ENCODE measurements at regions not wholly inside any gene's neighbourhood (a gene's known extent, or its start where the extent isn't known, plus 50 kb on each side); places are given as distances from the start of the nearest gene placed in this dataset.
"Not testable (repeated sequence)": the region's sequence is repeated elsewhere in the genome, so short reads cannot be mapped to it uniquely, and the experiment has no call there.

DNA sequence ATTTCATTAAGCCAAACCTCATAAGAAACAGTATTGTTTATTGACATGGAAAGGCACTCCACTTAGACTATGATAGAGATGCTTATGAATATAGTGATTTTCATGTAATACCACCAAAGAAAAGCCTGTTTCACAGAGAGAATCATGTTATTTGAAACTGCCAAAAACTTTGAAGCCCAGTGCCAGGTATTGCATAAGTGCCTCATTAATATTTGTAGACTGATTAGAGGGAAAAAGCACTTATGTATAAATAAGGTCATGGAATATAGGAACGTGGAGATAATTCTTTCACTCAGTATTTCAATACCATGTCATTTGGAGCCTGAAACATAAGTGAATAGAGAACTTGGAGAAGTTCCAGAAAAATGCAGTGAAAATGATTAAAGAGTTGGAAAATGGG is 162.6 kb upstream of the CRIM1 start:
- no peak for TF ChIP-seq ZNF274 (IDR thresholded peaks at IDR 0.05; ENCODE audit: low read depth, low read length)

DNA sequence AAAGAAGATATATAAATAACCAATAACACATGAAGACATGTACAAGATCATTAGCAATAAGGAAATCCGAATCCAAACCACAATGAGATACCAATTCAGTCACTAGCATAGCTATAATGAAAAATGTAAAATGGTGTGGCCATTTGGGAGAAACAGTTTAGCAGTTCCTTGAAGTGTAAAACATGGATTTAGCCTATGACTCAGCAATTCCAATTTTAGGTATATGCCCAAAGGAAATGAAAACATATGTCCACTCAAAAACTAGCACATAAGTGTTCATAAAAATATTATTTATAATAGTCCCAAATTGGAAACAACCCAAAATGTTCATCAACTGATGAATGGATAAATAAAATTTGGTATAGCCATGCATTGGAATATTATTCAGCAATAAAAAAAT is 165.5 kb upstream of the CRIM1 start:
- H3K4me3 ChIP-seq (ENCODE audit: low read length): no peak overlapping the region
- no peak for TF ChIP-seq ZNF274 (IDR thresholded peaks at IDR 0.05; ENCODE audit: low read depth, low read length)

More for the DNA sequence above, 162.6 kb upstream of the CRIM1 start:
- H3K4me3 ChIP-seq (ENCODE audit: low read length): no peak overlapping the region

DNA sequence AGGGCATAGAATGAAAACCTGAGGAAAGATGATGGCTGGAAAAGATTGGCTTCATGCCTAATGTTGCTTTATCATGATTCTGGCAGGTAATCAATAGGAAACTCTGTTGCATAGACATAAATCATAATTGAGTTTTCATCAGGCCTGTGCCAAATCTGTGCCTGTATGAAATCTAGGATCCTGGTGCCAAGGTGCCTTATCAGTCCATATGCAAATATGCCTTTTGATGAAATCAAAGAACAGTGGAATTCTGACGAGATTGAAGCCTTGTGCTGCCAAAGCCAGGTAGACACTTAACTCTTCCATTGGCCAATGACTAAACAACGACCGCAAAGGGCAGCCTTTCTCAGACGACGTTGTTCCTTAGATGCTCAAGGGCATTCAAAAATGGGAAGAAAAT is 170.0 kb upstream of the CRIM1 start:
- H3K4me3 ChIP-seq (ENCODE audit: low read length): no peak overlapping the region
- TF ChIP-seq ZNF274 (IDR thresholded peaks at IDR 0.05; ENCODE audit: low read depth, low read length): no peak

DNA sequence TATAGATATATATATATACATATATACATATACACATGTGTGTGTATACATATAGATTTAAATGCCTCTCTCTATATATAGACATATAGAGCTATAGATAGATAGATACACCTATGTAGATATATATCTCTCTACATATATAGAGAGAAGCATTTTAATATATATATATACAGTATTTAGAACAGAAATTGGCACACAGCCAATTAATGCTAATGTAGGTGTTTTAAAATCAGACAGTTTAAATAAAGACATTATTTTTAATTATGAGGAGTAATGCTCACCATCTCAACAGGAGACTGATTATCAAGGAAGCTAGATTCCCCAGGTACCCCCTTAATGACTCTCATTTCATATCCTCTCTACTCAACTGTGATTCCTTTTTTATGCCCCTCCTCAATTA is 170.7 kb upstream of the CRIM1 start:
- no peak overlapping the region for H3K4me3 ChIP-seq (ENCODE audit: low read length)
- no peak for TF ChIP-seq ZNF274 (IDR thresholded peaks at IDR 0.05; ENCODE audit: low read depth, low read length)

DNA sequence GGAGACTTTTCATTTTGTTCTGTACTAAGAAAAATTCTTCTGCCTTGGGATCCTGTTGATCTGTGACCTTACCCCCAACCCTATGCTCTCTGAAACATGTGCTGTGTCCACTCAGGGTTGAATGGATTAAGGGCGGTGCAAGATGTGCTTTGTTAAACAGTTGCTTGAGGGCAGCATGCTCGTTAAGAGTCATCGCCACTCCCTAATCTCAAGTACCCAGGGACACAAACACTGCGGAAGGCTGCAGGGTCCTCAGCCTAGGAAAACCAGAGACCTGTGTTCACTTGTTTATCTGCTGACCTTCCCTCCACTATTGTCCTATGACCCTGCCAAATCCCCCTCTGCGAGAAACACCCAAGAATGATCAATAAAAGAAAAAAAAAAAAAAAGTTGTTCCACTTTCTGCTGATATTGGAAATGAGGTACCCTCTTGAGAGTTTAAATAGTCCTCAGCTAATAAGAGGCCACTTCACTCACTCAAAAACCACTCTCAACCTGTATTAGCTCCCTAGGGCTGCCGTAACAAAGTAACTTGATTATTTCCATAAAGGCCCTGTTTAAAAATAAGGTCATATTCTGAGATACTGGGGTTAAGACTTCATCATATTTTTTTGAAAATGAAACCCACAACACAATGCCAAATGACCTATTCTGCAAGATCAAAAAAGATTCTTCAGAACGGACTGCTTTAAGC is 174.6 kb upstream of the CRIM1 start:
- H3K4me3 ChIP-seq (ENCODE audit: low read length): not testable (repeated sequence)

DNA sequence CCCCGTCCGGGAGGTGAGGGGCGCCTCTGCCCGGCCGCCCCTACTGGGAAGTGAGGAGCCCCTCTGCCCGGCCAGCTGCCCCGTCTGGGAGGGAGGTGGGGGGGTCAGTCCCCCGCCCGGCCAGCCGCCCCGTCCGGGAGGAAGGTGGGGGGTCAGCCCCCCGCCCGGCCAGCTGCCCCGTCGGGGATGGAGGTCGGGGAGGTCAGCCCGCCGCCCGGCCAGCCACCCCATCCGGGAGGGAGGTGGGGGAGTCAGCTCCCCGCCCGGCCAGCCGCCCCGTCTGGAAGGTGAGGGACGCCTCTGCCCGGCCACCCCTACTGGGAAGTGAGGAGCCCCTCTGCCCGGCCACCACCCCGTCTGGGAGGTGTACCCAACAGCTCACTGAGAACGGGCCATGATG is 175.3 kb upstream of the CRIM1 start:
- H3K4me3 ChIP-seq (ENCODE audit: low read length): not testable (repeated sequence)

DNA sequence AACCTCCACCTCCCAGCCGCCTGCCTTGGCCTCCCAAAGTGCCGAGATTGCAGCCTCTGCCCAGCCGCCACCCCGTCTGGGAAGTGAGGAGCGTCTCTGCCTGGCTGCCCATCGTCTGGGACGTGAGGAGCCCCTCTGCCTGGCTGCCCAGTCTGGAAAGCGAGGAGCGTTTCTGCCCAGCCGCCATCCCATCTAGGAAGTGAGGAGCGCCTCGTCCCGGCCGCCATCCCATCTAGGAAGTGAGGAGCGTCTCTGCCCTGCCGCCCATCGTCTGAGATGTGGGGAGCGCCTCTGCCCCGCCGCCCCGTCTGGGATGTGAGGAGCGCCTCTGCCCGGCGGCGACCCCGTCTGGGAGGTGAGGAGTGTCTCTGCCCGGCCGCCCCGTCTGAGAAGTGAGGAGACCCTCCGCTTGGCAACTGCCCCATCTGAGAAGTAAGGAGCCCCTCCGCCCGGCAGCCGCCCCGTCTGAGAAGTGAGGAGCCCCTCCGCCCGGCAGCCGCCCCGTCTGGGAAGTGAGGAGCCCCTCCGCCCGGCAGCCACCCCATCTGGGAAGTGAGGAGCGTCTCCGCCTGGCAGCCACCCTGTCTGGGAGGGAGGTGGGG is 175.8 kb upstream of the CRIM1 start:
- not testable (repeated sequence) for H3K4me3 ChIP-seq (ENCODE audit: low read length)

DNA sequence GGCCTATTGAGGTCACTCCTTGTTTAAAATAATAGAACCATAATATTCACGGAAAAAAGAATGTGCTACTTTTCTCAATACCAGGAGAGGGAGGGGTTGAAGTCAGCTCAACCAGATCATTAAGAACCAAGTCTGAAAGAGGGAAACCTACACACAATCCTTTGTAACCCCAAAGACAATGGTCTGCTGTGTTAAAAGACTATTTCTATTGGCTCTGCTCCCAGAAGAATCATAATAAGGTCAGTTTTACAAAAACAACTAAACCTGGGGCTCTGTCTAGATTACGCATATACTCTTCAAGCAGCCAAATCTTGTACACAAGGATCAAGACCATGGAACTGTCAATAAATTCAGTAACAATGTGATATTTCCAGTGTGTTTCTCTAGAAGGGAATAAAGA is 177.2 kb upstream of the CRIM1 start:
- no peak overlapping the region for H3K4me3 ChIP-seq (ENCODE audit: low read length)
- TF ChIP-seq ZNF274 (IDR thresholded peaks at IDR 0.05; ENCODE audit: low read depth, low read length): no peak

DNA sequence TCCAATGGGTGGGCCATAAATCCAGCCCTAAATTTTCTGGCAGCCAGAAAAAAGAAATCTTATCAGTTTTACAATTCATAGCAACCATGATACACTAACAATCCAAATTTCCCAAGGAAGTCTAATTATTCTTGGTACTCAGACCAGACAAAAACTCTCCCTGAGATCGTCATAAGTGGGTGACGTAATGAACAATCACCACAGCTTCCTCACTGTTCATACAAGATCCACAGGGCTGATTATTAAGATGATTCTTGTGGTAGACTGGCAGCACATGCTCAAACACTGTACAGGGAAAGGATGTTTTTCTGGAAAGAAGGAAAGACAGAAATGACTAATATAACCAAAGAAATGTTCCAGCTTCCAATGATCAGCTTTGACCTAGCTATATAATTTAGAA is 178.3 kb upstream of the CRIM1 start:
- H3K4me3 ChIP-seq (ENCODE audit: low read length): no peak overlapping the region
- no peak for TF ChIP-seq ZNF274 (IDR thresholded peaks at IDR 0.05; ENCODE audit: low read depth, low read length)

DNA sequence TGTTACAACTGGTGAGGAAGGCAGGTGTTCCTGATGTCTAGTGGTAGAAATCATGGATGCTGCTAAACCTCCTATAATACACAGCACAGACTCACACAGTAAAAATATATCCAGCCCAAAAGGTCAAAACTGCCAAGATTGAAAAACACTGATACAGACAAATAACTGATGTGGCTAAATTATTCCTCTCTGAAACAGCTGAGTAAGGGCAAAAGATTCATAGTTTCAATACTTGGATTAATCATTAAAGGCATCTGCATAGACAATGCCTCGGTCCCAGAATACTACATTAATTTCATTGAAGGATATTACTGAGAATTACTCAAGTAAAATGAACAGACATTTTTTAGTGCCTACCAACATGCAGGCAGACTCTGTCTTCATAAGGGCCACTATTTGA is 180.7 kb upstream of the CRIM1 start:
- no peak overlapping the region for H3K4me3 ChIP-seq (ENCODE audit: low read length)
- no peak for TF ChIP-seq ZNF274 (IDR thresholded peaks at IDR 0.05; ENCODE audit: low read depth, low read length)

DNA sequence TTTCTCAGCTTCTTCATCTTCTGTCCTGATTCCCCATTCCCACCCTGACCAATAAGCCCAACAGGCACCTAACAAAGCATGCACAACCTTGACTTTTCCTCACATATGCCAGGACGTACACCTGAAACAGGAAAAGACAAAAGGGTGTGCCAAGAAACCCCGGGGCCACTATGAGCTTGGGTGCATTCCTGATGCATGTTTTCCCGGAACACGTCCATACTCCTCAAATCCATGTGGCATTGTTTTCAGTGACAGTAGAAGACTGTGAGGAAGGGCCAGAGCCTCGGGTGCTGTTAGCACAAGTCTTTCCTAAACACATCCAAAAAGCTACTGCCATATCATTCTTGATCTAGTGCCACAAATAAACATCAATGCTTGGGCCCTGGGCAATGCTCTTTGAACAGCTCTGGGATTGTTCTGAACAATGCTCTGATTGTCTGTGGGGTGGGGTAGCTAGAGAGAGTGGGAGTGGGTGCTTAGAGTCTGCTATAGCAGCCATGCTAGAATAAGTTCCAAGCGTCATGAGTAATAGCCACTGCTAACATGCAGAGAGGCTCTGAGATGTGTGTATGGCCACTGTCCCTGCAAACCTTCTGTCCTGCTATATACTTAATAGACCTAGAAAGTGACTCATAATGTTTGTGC is 181.7 kb upstream of the CRIM1 start:
- no peak overlapping the region for H3K4me3 ChIP-seq (ENCODE audit: low read length)
- no peak for TF ChIP-seq ZNF274 (IDR thresholded peaks at IDR 0.05; ENCODE audit: low read depth, low read length)

DNA sequence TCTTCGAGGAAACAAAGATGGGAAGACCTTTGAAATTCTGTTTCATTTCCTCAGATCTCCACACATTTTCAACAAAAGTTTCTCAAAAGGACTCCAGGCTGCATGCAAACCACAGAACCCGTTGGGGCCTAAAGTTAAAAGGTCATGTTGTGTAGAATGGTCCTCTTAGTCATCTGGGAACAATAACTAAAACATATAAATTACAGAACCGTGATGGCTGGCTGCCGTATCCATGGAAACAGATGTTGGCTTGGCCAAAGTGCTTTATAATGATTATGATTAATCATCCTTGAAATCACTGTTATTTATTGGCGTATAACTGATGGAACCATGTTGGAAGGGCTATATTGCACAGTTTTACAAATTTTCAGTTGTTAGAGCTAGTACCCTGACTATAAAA is 182.8 kb upstream of the CRIM1 start:
- no peak for TF ChIP-seq ZNF274 (IDR thresholded peaks at IDR 0.05; ENCODE audit: low read depth, low read length)
- H3K4me3 ChIP-seq (ENCODE audit: low read length): no peak overlapping the region

DNA sequence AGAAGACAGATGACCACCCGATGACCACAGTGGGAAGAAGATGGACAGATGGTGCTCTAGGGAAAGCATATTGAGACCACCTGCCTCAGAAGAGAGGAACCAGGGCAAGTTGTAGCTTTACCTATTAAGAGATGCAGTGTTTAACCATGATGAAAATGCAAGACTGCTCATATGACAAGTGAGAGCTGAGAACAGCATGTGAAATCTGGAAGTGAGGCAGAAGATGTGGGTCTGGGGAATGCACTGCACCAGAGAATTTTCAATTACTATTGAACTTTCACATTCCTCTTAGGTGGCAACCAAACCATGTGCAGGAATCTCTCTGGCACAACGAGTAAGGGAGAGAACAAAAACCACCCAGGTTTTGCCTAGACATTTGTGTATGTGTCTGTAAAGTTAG is 184.8 kb upstream of the CRIM1 start:
- H3K4me3 ChIP-seq (ENCODE audit: low read length): no peak overlapping the region
- TF ChIP-seq ZNF274 (IDR thresholded peaks at IDR 0.05; ENCODE audit: low read depth, low read length): no peak

DNA sequence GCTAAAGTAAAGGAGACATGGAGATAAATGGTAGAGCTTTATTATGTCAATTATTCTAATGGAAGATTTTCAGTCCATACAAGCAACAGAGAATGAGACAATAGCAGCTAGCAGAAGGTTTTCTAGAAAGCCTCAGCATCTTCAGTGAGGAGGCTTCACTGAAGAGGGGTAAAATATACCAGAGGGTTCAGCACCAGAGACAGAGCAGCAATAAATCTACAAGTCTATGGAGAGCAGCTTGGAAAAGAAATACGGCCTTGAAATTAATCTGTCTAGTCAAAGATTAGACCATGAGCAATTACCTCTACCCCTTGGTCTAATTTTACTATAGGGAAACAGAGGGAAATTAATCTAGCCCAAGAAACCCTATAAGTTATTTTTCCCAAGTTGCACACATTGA is 185.7 kb upstream of the CRIM1 start:
- no peak for TF ChIP-seq ZNF274 (IDR thresholded peaks at IDR 0.05; ENCODE audit: low read depth, low read length)
- H3K4me3 ChIP-seq (ENCODE audit: low read length): no peak overlapping the region

DNA sequence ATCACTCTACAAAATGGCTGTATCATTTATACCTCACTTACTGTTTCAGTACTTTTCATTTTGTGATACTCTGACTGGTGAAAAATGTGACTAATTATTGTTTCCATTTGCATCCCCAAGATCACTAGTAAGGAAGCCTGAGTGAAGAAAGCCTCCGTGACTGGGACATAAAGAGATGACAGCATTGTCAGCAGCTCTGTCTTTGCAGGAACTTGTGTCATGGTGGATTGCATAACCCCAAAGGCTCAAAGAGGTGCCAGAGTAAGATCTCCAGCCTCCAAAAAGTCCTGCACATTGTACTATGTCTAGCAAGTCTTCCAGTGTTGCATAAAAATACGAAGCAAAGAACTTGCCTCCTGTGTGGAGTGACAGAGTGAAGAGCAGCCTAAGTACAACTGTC is 187.5 kb upstream of the CRIM1 start:
- no peak for TF ChIP-seq ZNF274 (IDR thresholded peaks at IDR 0.05; ENCODE audit: low read depth, low read length)
- no peak overlapping the region for H3K4me3 ChIP-seq (ENCODE audit: low read length)

DNA sequence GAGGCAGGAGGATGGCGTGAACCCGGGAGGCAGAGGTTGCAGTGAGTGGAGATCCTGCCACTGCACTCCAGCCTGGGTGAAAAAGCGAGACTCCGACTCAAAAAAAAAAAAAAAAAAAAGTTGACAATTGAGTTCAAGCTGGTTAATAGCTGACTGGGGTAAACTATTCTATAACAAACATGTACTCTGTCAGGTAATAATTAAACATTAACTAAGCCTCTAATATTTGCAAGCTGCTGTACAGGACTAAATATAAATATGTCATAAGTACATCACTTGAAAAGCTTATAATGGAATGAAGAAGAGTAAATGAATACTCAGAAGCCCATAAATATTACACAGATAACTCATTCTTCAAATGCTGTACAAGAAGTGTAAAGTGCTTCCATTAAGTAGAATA is 190.4 kb upstream of the CRIM1 start:
- no peak for TF ChIP-seq ZNF274 (IDR thresholded peaks at IDR 0.05; ENCODE audit: low read depth, low read length)
- no peak overlapping the region for H3K4me3 ChIP-seq (ENCODE audit: low read length)

Data from GM08714 (cell line).